ENCODE measurements at regions not wholly inside any gene's neighbourhood (a gene's known extent, or its start where the extent isn't known, plus 50 kb on each side); places are given as distances from the start of the nearest gene placed in this dataset.

DNA sequence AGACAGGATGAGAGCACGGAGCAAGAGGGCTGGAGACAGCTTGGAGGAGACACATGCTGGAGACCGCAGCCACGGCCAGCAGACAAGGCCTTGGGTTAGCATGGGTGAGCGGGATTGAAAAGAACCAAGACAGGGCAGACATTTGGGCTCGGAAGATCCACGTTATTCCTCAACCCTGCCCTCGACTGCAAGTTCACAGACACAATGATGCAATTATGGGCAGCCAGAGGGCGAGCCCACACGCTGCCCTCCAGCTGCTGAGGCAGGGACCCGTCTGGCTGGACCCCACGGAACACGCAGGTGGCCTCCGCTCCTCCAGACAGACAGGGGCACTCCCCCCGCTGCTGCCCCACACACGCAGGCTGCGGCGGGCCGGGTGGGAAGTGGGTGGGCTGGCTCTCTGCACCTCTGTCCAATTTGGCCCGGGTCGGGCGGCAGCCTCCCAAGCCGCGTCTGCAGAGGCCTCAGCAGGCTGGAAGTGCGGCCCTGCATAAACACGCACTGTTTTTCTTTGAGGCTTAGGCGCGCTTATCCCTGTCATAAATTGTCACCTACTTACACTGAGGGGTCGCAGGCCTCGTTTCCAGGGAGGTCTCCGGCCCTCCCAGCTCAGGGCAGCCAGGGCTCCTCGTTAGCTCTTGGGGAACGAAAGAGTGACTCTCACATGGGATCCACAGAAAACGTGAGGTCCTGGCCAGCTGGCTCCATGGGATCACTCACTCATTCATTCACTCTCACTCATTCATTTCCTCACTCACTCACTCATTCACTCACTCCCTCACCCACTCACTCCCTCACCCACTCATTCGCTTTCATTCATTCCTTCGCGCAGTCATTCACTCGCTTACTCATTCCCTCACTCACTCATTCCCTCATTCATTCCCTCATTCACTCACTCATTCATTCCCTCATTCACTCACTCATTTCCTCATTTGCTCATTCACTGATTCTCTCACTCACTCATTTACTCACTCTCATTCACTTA is 303.9 kb downstream of the C16orf95 start:
- no peak for DNase-seq (ENCODE audit: extremely low read depth, insufficient read length)
- TF ChIP-seq, protein P1, sequence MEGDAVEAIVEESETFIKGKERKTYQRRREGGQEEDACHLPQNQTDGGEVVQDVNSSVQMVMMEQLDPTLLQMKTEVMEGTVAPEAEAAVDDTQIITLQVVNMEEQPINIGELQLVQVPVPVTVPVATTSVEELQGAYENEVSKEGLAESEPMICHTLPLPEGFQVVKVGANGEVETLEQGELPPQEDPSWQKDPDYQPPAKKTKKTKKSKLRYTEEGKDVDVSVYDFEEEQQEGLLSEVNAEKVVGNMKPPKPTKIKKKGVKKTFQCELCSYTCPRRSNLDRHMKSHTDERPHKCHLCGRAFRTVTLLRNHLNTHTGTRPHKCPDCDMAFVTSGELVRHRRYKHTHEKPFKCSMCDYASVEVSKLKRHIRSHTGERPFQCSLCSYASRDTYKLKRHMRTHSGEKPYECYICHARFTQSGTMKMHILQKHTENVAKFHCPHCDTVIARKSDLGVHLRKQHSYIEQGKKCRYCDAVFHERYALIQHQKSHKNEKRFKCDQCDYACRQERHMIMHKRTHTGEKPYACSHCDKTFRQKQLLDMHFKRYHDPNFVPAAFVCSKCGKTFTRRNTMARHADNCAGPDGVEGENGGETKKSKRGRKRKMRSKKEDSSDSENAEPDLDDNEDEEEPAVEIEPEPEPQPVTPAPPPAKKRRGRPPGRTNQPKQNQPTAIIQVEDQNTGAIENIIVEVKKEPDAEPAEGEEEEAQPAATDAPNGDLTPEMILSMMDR (IDR thresholded peaks at IDR 0.05; ENCODE audit: insufficient read depth, low read length, poor library complexity, severe bottlenecking) = no peak

DNA sequence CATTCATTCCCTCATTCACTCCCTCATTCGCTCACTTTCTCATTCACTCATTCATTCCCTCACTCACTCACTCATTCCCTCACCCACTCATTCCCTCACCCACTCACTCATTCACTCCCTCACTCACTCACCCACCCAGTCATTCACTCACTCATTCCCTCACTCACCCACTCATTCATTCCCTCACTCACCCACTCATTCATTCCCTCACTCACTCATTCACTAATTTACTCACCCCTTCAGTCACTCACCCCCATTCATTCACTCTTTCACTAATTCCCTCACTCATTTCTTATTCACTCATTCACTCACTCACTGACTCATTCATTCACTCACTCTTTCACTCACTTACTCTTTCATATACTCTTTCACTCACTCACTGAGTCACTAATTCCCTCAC is 303.1 kb downstream of the C16orf95 start:
- no peak overlapping the region for H3K4me3 ChIP-seq (replicated peaks; ENCODE audit: low read depth, low read length)
- no peaks in the 10 kb centered on the region for H3K36me3 ChIP-seq (ENCODE audit: control insufficient read depth, insufficient read depth, low read length)
- TF ChIP-seq, protein P1 (IDR thresholded peaks at IDR 0.05; ENCODE audit: insufficient read depth, low read length, poor library complexity, severe bottlenecking) = no peak
- DNase-seq (ENCODE audit: extremely low read depth, insufficient read length) = no peak
- no peaks in the 10 kb centered on the region for H3K27me3 ChIP-seq (replicated peaks; ENCODE audit: control insufficient read depth, insufficient read depth, low read length)

More for the DNA sequence above, 303.9 kb downstream of the C16orf95 start:
- no peak overlapping the region for H3K4me3 ChIP-seq (replicated peaks; ENCODE audit: low read depth, low read length)
- H3K27me3 ChIP-seq (replicated peaks; ENCODE audit: control insufficient read depth, insufficient read depth, low read length) = no peaks in the 10 kb centered on the region
- no peaks in the 10 kb centered on the region for H3K36me3 ChIP-seq (ENCODE audit: control insufficient read depth, insufficient read depth, low read length)

DNA sequence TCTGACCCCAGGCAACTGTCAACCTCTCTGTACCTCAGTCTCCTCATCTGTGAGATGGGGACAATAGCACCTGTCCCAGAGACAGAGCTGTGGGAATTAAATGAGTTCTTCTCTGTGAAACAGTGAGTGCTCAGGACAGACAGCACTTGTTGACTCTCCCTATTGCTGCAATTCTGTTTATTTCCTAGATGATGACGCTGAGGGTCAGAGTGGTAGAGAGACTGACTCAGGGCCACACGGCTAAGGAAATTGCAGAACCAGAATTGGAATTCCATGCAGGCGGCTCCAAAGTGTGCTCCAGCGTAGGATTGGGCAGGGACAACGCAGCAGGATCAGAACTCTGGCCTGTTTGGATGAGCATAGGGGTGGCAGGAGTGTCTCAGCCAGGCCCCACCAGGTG is 302.2 kb downstream of the C16orf95 start:
- Histone ChIP-seq H3K36me3 (ENCODE audit: control insufficient read depth, insufficient read depth, low read length) (no peaks in the 10 kb centered on the region), H3K4me3 (replicated peaks; ENCODE audit: low read depth, low read length) (no peak overlapping the region), H3K27me3 (replicated peaks; ENCODE audit: control insufficient read depth, insufficient read depth, low read length) (no peaks in the 10 kb centered on the region)
- DNase-seq (ENCODE audit: extremely low read depth, insufficient read length) = no peak
- TF ChIP-seq, protein P1 (IDR thresholded peaks at IDR 0.05; ENCODE audit: insufficient read depth, low read length, poor library complexity, severe bottlenecking) = no peak

DNA sequence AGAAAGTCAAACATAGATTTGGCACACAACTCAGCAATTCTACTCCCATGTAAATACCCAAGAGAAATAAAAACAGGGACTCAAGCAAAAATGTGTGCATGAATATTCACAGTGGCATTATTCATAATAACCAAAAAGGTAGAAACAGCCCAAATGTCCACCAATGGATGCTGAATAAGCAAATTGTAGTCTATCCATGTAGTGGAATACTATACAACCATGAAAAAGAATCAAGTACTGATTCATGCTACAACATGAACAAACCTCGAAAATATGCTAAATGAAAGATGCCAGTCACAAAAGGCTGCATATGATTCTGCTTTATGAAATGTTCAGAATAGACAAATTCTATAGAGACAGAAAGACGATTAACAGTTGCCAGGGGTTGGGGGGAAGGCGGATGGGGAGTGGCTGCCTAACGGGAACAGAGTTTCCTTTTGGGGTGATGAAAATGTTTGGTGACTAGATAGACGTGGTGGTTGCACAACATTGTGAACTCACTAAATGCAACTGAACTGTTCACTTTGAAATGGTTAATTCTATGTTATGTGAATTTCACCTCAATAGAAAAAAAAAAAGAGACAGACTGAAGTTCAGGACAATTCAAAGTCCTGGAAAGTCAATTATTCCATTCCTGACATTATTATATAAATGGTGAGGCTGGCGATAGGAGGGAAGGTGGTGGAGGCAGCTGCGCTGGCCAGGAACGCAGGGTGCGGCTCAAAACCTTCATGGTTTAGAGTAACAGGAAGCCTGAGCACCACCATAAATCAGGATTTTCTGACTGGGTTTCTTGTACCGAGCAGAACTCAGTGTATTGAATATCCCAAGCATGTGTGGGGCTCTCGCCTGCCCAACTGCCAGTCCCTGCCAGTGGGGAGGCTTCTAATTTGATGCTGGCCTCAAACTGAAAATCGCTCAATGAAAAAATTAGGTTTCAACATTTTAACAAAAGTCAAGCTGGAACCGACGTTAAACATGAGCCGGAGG is 300.9 kb downstream of the C16orf95 start:
- Histone ChIP-seq H3K4me3 (replicated peaks; ENCODE audit: low read depth, low read length) (no peak overlapping the region), H3K27me3 (replicated peaks; ENCODE audit: control insufficient read depth, insufficient read depth, low read length) (no peaks in the 10 kb centered on the region), H3K36me3 (ENCODE audit: control insufficient read depth, insufficient read depth, low read length) (no peaks in the 10 kb centered on the region)
- TF ChIP-seq, protein P1 (IDR thresholded peaks at IDR 0.05; ENCODE audit: insufficient read depth, low read length, poor library complexity, severe bottlenecking) = no peak
- no peak for DNase-seq (ENCODE audit: extremely low read depth, insufficient read length)

DNA sequence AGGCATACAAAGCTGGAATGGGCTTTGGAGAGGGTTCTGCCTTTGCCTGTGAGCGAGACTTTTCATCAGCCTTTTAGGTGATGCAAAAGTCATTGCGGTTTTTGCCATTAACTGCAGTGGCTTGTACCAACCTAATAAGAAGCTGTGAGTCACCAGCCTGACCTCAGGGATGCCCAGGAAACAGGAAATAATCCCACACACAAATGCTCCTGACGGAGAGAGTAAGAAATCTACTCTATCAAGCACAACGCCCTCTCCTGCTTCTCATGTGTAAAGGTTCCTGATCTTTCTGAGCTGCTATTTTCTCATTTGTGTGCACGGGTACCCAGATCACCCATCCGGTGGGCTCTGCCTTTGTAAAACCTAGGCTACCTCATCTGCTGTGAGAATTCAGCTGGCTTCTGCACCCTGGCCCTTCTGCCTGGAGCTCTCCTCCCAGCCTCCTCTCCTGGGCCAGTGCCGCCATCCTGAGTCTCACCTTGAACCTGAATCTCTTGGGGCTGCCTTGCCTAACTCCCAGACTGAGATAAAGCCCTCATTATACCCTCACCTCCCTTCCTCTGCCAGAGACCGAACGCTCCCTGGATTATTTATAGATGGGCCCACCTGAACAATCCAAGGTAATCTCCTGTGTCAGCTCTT is 299.7 kb downstream of the C16orf95 start:
- DNase-seq (ENCODE audit: extremely low read depth, insufficient read length) = no peak
- TF ChIP-seq, protein P1 (IDR thresholded peaks at IDR 0.05; ENCODE audit: insufficient read depth, low read length, poor library complexity, severe bottlenecking) = no peak
- H3K27me3 ChIP-seq (replicated peaks; ENCODE audit: control insufficient read depth, insufficient read depth, low read length) = no peaks in the 10 kb centered on the region
- no peak overlapping the region for H3K4me3 ChIP-seq (replicated peaks; ENCODE audit: low read depth, low read length)
- no peaks in the 10 kb centered on the region for H3K36me3 ChIP-seq (ENCODE audit: control insufficient read depth, insufficient read depth, low read length)

Data from GM06990 (cell line).